SHP77 (cell line): ENCODE measurements at regions not wholly inside any gene's neighbourhood (a gene's known extent, or its start where the extent isn't known, plus 50 kb on each side); places are given as distances from the start of the nearest gene placed in this dataset.

ENCODE experiments used
- DNase-seq, 2 experiments: peaks; one replicate each; lab custom pipeline; 2025; lab: John Stamatoyannopoulos, UW

GRCh38 chr2:42920446-42921146, 128.2 kb upstream of the HAAO start:
- no peak for DNase-seq

GRCh38 chr2:42918671-42919318, 126.4 kb upstream of the HAAO start:
- DNase-seq = no peak

DNA sequence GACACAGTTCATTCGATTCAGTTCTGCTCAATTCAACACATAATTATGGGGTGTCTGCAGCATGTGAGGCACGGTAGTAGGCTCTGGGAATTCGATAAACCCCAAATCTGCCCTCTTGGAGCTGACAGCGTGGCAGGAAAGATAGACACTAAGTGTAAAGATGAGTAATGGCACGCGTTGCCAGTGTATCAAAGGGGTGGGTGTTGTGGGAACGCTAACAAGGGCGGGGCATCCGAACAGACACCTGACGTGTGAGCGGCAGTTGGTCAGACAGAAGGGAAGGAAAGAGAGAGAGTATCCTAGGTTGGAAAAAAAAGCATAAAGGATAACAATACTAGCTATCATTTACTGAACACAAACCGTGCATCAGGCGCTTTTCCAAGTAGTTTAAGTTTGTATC, 125.7 kb upstream of the HAAO start:
- DNase-seq = no peak

GRCh38 chr2:42917425-42917927, 125.1 kb upstream of the HAAO start:
- peak in 1 of 2 experiments; percentile 18 for DNase-seq

DNA sequence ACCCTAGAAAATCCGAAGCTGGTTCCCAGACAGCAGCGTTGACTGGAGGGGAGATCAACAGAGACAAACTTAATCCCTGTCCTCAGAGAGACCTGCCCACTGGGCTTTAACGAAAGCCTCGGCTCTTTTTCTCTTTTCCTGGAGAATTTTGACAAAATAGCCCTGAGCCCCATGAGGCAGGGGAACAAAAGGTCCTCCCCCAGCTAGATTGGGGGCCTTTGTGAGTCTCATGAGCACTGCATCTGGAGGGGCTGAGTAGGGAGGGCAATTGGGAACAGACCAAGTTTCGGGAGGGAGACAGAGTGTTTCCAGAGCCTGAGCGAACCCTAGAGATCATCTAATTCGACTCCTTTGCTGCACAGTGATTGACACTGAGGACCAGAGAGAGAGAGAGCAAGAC, 123.9 kb upstream of the HAAO start:
- DNase-seq = no peak

DNA sequence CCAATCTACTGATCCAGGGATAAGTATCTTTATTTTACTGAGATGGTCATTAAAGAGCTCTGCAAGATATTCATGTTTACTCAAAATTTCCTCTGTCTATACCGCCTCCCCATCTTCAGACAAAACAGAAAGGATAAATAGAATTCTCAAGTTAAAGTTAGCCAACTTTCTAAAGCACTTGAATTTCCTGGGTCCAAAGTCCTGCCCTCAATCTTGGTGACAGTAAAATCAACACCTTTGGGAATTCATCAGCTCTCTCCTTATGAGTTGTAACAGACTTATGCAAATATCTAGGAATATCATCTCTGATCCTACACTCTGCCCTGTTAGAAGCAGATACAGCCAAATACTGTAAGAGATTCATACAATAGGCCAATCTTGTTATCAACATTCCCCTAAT, 122.5 kb upstream of the HAAO start:
- no peak for DNase-seq

DNA sequence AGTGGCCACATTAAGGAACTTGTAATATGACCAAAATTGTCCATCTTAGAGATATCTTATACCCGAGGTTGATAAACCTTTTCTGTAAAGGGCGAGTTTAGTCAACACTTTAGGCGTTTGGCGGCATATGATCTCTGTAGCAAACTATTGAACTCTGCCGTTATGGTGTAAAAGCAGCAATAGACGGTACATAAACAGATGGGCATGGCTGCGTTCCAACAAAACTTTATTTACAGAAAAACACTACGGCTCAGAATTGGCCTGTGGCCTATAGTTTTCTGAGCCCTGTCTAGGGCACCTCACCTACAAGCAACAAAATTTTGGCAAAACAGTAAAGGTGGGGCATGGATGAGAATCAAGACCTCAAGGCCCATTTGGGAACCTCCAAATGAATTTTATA, 121.9 kb upstream of the HAAO start:
- no peak for DNase-seq

- no peak for DNase-seq
These were observed 121.0 kb upstream of the HAAO start for GRCh38 chr2:42913280-42913878.

DNA sequence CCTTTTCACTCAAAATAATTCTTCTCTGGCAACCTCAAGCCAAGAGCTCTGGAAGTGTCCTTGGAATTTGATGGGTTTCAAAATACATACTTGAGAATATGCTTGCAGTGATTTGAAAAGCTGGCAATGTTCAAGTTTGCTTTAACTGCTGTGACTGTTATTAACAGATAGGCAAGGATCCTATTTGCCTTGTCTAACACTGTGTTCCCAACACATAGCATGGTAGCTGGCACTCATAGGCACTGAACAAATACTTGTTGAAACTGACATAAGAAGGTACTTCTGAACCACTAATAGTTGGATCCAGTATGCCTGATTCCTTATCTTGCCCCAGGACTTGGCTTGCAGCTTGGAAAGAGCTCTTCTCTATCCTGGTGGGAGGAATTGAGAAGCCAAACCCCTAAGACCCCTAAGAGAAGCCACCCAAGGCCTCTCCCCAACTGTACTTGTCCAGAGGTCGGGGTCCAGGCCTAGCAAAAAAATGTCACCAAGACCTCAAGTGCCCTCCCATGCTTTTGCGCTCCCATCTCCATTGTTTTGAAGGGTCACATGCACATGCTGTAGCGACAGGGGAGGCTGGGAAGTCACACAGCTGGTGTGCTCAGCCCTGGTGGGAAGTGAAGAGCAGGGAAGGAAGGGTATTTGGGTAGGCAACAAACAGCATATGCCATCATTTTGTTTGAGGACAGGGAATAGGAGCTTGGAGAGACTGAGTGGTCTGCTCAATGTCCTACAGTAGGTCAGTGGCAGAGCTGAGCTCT, 118.4 kb upstream of the HAAO start:
- no peak for DNase-seq

DNA sequence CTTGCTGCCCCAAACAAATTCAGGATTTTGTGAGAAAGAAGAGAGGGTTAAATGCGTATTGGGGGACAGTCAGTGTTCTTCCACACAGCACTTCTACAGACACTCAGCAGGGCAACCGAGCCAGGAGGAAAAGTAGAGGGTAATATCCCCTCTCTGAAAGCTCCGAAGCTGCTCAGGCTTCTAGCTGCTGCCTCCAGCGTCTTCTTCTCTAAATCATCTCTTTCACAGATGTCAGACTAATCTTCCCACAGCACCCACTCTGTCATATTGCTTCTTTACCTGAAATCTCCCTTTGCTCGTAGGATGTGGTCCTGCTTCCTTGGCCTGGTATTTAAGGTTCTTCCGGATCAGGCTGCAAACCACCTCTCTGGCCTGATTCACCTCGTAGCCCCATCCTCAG, 117.6 kb upstream of the HAAO start:
- no peak for DNase-seq

DNA sequence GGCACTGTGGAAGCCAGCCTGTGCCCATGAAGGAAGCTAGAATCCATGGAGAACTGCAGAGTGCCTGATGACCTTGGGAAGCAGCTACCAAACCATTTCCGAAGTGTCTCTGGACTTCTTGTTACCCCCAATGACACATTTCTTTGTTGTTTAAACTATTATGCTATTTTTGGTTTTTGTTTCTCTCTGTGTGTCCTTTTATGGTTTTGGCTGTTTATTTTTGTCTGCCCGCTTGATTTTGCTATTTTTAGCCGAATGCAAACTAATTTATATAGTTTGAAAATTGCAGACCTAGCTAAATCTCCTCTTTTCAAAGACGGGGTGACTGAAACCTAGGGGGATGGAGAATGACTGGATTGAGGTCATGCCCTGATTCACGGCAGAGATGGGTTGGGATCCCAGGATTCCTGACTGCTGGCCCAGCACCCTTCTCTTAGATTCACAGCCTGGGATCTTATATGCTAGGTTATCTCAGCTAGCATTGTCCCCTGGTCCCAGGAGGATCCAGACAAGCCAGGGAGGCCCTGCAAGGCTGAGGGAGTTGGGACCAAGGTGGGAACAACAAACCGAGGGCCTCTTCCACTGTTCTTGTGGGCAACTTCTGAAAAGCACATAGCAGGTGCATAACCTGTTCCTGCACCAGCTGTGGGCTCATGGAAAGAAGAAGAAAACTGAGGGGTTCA, 116.3 kb upstream of the HAAO start:
- no peak for DNase-seq

GRCh38 chr2:42907835-42908234, 115.5 kb upstream of the HAAO start:
- DNase-seq = no peak

DNA sequence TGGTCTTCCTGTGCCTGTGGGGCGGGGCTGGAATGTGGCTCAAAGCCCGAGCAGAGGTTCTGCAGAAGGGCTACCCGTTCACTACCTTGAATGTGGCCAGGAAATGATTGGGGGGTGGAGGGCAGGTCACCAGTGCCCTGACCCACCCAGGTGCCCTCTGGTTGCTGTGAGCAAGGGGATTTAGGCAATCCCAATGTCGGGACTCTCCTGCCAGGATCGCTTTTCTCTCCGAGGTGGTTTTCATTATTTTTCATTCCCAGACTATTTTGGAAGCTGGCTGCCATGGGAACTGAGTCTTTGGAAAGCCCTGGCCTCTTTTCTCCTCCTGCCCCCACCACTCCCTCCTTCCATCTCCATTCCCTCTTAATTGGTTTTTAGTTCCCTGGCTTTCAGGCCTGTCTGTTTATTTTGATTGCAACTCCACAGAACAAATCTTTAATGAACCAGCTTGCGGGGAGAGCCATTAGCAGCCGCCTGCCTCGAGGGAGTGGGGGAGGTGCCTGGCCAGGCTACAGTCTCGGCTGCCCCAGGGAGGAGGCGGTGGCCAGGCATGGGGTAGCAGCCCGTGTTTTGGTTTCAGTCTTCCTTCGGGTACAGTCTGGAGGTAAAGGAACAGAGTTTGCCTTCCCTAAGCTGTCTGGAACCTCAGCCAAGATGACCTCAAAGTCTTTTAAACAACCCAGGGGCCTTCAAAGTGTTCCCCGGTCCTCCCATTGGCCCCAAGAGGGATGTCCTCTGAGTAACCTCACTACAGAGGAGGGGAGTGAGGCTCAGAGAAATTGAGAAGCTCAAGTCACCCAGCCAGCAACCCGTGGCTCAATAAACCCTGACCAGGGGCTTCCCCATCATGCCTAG, 114.4 kb upstream of the HAAO start:
- DNase-seq = no peak

DNA sequence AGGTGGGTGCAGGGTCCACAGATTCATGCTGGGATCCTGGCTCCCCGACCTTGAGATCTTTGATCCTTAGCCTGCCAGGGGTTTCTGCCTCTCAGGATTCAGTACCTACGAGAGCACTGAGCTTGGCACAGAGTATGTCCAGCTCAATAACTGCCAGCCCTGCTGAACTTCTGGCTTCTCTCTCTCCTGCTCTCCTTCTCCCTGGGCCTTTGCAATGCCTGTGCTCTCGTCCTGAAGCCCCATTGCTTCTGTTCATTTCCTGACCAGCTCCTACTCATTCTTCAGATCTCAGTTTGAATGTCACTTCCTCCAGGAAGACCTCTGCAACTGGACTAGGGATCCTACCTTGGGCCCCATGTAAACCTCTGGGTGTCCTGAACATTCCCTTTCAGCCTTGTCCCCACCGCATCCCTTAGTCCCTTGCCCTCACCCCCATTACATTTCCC, 113.8 kb upstream of the HAAO start:
- no peak for DNase-seq

- no peak for DNase-seq
These were observed 113.1 kb upstream of the HAAO start for GRCh38 chr2:42905341-42906110.

- DNase-seq = no peak
These were observed 112.1 kb upstream of the HAAO start for GRCh38 chr2:42904576-42904876.

- DNase-seq = no peak
These were observed 111.6 kb upstream of the HAAO start for GRCh38 chr2:42903821-42904575.

- no peak for DNase-seq
These were observed 110.7 kb upstream of the HAAO start for GRCh38 chr2:42902939-42903709.
